ENCODE measurements at regions not wholly inside any gene's neighbourhood (a gene's known extent, or its start where the extent isn't known, plus 50 kb on each side); places are given as distances from the start of the nearest gene placed in this dataset.

DNA sequence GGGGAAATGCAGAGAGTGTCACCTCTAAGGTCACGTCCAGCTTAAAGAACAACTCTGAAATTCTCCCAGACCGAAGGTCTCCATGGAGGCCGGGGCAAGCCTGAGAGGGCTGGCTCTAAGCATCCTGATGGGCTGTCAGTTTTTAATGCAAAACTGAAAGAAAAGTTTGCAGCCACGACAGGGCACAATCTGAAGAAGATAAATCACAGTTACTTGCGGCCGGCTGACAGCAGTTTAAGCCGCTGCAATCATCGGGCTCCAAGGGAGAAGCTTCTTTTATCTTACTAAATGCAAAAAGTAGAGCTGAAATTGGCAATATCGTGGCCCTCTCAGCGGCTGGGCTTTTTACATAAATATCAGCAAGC lies 168.8 kb downstream of the CYLD start:
- ChIA-PET CTCF (no interaction called here), POLR2A (ENCODE audit: unreplicated experiment) (no interaction called here)
- Histone ChIP-seq H3K9ac (ENCODE audit: low read length) (no peak overlapping the region), H3K4me1 (ENCODE audit: insufficient read depth, low read length) (no peaks in the 10 kb centered on the region), H2AFZ (ENCODE audit: low read length) (no peak overlapping the region), H4K20me1 (ENCODE audit: low read length) (no peaks in the 10 kb centered on the region), H3K27me3 (ENCODE audit: low read length) (peaks cover 33% of the 10 kb centered on the region), H3K27ac (ENCODE audit: low read length) (no peak overlapping the region), H3K36me3 (ENCODE audit: low read depth, low read length) (no peaks in the 10 kb centered on the region), H3K4me2 (ENCODE audit: low read length) (no peak overlapping the region), H3K9me3 (ENCODE audit: low read length) (no peaks in the 10 kb centered on the region), H3K79me2 (ENCODE audit: low read length) (no peaks in the 10 kb centered on the region), H3K9me2 (replicated peaks; ENCODE audit: low read length) (no peaks in the 10 kb centered on the region), H3F3A (ENCODE audit: low read length, unreplicated experiment) (no peaks in the 10 kb centered on the region), H3K4me3 (ENCODE audit: low read length) (no peak overlapping the region)
- intact Hi-C loops (cut with micrococcal nuclease): no loop called here
- TF ChIP-seq, protein P1, sequence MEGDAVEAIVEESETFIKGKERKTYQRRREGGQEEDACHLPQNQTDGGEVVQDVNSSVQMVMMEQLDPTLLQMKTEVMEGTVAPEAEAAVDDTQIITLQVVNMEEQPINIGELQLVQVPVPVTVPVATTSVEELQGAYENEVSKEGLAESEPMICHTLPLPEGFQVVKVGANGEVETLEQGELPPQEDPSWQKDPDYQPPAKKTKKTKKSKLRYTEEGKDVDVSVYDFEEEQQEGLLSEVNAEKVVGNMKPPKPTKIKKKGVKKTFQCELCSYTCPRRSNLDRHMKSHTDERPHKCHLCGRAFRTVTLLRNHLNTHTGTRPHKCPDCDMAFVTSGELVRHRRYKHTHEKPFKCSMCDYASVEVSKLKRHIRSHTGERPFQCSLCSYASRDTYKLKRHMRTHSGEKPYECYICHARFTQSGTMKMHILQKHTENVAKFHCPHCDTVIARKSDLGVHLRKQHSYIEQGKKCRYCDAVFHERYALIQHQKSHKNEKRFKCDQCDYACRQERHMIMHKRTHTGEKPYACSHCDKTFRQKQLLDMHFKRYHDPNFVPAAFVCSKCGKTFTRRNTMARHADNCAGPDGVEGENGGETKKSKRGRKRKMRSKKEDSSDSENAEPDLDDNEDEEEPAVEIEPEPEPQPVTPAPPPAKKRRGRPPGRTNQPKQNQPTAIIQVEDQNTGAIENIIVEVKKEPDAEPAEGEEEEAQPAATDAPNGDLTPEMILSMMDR (conservative IDR thresholded peaks at IDR 0.05; ENCODE audit: low read depth, low read length): no peak
- TF ChIP-seq EZH2phosphoT487 (IDR thresholded peaks at IDR 0.05; ENCODE audit: borderline replicate concordance, low read length): no peak
- no peak for TF ChIP-seq EZH2 (IDR thresholded peaks at IDR 0.05; ENCODE audit: low read length, unreplicated experiment)
- ATAC-seq (no peak), DNase-seq (no peak)
- no TSS peak for BruUV-seq (replicated peaks)

DNA sequence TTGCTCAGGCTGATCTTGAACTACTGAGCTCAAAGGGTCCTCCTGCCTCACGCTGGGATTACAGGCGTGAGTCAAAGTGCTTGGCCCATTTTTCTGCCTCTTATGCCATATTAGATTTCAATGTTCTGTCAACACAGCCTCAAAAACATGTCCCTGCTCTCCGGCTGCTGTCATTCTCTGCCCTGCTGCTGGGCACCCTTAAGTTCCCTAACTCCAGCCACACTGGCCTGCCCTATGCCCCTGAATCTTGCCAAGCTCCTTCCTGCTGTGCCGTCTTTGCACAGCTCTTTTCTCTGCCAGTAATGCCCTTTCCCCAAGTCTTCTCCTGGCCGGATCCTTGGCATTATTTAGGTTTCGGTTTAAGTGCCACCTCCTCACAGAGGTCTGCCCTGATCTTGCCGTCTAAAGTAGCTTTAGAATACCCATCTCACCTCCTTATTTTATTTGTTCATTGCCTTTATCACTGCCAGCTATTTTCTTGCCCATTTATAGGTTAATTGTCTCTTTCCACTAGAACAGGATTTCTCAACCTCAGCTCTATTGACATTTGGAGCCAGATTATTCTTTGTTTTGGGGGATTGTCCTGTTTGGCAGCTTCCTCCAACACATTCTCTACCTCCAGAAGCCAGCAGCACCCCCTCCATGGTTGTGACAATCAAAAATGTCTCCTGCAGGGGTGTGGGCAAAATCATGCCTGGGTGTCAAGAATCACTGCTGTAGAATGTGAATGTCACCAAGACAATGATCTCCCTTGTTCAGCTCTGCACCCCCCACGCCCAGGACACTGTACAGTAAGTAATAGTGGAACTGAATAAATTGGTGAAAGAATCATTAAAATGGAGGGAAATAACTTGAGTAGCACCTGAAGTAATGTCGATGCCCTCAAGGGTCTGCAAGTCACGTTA lies 168.2 kb downstream of the CYLD start:
- intact Hi-C loops (cut with micrococcal nuclease): no loop called here
- Histone ChIP-seq H3K9me2 (replicated peaks; ENCODE audit: low read length) (no peaks in the 10 kb centered on the region), H3K27me3 (ENCODE audit: low read length) (peaks cover 33% of the 10 kb centered on the region), H3K36me3 (ENCODE audit: low read depth, low read length) (no peaks in the 10 kb centered on the region), H3K4me3 (ENCODE audit: low read length) (no peak overlapping the region), H3K4me2 (ENCODE audit: low read length) (no peak overlapping the region), H3K4me1 (ENCODE audit: insufficient read depth, low read length) (no peaks in the 10 kb centered on the region), H3K27ac (ENCODE audit: low read length) (no peak overlapping the region), H3F3A (ENCODE audit: low read length, unreplicated experiment) (no peaks in the 10 kb centered on the region), H3K79me2 (ENCODE audit: low read length) (no peaks in the 10 kb centered on the region), H3K9ac (ENCODE audit: low read length) (no peak overlapping the region), H3K9me3 (ENCODE audit: low read length) (no peaks in the 10 kb centered on the region), H4K20me1 (ENCODE audit: low read length) (no peaks in the 10 kb centered on the region), H2AFZ (ENCODE audit: low read length) (no peak overlapping the region)
- ATAC-seq: no peak
- no peak for DNase-seq
- ChIA-PET POLR2A (ENCODE audit: unreplicated experiment) (no interaction called here), CTCF (no interaction called here)
- no TSS peak for BruUV-seq (replicated peaks)
- TF ChIP-seq EZH2phosphoT487 (IDR thresholded peaks at IDR 0.05; ENCODE audit: borderline replicate concordance, low read length): no peak
- no peak for TF ChIP-seq EZH2 (IDR thresholded peaks at IDR 0.05; ENCODE audit: low read length, unreplicated experiment)
- TF ChIP-seq, protein P1 (conservative IDR thresholded peaks at IDR 0.05; ENCODE audit: low read depth, low read length): no peak

DNA sequence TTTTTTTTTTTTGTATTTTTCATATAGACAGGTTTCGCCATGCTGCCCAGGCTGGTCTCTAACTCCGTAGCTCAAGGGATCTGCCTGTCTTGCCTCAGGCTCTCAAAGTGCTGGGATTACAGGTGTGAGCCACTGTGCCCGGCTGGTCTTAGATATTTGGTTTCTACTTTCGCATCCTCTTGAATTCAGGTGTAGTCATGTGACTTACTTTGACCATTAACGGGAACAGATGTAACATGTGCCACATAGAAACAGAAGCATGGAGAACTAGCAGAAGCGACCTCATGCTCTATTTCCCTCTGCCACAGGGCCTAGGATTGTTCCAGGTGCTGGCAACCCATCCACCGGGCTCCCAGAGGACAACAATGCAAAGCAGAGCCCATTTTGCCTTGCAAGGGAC lies 166.6 kb downstream of the CYLD start:
- Histone ChIP-seq H2AFZ (ENCODE audit: low read length) (no peak overlapping the region), H3K79me2 (ENCODE audit: low read length) (no peaks in the 10 kb centered on the region), H3K9ac (ENCODE audit: low read length) (no peak overlapping the region), H3K4me1 (ENCODE audit: insufficient read depth, low read length) (no peaks in the 10 kb centered on the region), H3K9me2 (replicated peaks; ENCODE audit: low read length) (no peaks in the 10 kb centered on the region), H4K20me1 (ENCODE audit: low read length) (no peaks in the 10 kb centered on the region), H3K9me3 (ENCODE audit: low read length) (no peaks in the 10 kb centered on the region), H3F3A (ENCODE audit: low read length, unreplicated experiment) (no peaks in the 10 kb centered on the region), H3K4me3 (ENCODE audit: low read length) (no peak overlapping the region), H3K27ac (ENCODE audit: low read length) (no peak overlapping the region), H3K27me3 (ENCODE audit: low read length) (peaks cover 33% of the 10 kb centered on the region), H3K4me2 (ENCODE audit: low read length) (no peak overlapping the region), H3K36me3 (ENCODE audit: low read depth, low read length) (no peaks in the 10 kb centered on the region)
- BruUV-seq (replicated peaks): no TSS peak
- ATAC-seq (no peak), DNase-seq (no peak)
- CTCF ChIA-PET: no interaction called here
- POLR2A ChIA-PET (ENCODE audit: unreplicated experiment): no interaction called here
- TF ChIP-seq EZH2 (IDR thresholded peaks at IDR 0.05; ENCODE audit: low read length, unreplicated experiment) (no peak), EZH2phosphoT487 (IDR thresholded peaks at IDR 0.05; ENCODE audit: borderline replicate concordance, low read length) (no peak)
- TF ChIP-seq, protein P1 (conservative IDR thresholded peaks at IDR 0.05; ENCODE audit: low read depth, low read length): no peak
- intact Hi-C loops (cut with micrococcal nuclease): no loop called here

All from PC-3 (cell line).